GM18909 (cell line): ENCODE measurements at regions not wholly inside any gene's neighbourhood (a gene's known extent, or its start where the extent isn't known, plus 50 kb on each side); places are given as distances from the start of the nearest gene placed in this dataset.
"Not testable (repeated sequence)": the region's sequence is repeated elsewhere in the genome, so short reads cannot be mapped to it uniquely, and the experiment has no call there.

ENCODE experiments used
- ATAC-seq: cut with Tn5 transposase; IDR thresholded peaks from one replicate; pipeline ENCODE4 v1.9.1; 2021; ENCODE audit warnings: mild to moderate bottlenecking; ENCODE audit not compliant: unreplicated experiment, poor library complexity

DNA sequence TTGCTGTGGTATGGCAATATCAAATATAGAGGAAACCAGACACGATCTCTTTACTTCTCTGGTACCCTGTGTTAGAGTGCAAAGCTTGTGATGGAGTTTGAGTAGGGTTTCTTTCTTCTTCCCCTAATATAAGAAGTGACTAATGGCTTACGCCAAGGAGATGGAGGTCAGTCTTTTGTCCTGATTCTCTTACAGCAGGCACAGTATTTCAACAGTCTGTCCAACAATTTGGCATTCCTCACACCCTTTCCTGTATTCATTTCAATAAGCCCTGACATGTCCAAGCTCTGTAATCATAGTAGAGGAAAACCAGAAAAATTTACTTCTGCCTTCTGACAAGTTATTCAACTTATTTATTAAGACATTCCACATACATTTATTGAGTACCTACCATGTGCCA lies 546.2 kb downstream of the TMEM135 start:
- ATAC-seq, result no peak

DNA sequence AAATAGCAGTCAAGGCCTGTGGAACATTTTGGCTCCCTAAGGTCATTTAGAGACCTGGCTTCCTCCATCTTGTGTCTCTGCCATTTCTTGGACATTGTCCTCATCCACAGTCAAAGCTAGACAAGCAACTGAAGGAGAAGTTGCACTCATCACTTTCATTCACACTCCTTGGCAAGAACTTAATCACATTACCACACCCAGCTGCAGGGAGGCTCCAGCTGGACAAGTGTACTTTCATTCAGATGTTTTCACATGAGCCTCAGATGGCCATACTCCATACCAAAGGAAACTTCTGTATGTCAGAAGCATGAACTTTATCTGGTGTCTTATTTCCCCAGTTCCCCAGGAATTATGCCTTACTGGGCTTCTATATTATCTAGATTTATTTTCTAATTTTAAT lies 537.4 kb downstream of the TMEM135 start:
- no peak for ATAC-seq

DNA sequence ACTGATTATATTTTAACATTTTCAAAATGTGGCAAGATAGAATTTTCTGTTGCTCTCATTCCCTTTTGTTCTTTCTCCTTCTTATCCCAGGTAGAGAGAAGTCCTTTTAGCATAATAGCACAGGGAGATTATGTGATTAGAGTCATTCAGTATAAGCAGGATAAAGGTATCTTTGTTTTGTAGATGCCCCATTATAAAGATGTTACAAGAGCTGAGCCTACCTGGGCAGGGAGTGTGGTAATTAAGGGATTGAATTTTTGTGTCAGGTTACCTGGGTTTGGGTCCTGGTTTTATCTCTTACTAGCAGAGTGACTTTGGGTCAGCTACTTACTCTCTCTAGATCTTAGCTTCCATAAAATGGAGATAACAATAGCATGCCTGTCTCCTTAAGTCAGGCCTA lies 536.5 kb downstream of the TMEM135 start:
- ATAC-seq, result no peak

DNA sequence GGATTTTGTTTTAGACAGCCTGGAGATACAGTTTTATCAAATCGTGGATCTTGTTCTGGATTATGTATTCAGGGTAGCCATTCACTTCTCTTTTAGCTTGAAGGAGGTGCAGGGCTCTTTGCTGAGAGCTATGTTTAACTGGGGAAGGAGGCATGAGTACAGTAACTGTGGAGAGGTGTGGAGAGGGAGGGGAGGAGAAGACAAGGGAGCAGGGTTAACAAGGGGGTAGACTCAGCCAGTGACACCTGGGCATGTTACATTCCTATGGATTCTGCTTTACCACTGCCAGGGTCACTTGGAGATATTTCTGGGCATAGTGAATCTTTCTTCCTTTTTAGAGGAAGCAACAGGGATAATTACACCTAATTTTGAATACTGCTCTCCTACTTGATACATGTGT lies 536.0 kb downstream of the TMEM135 start:
- ATAC-seq, result no peak

DNA sequence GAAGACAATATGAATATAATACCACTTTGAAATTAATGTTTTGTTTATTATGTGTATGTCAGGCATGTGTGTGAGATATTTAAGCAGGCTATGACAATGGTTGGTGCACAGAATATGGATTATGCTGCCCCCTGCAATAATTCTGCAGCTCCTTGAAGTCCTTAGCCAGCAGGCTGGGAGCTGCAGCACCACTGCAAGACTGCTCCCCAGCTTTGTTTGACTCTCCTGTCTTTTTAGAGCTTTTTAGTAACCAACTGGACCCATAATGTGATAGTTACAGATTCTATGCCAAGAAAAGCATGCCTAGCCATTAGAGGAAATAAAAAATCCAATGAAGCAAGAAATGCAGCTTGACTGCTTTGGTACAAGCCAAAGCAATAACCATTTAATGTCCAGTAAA lies 535.1 kb downstream of the TMEM135 start:
- ATAC-seq, result no peak

DNA sequence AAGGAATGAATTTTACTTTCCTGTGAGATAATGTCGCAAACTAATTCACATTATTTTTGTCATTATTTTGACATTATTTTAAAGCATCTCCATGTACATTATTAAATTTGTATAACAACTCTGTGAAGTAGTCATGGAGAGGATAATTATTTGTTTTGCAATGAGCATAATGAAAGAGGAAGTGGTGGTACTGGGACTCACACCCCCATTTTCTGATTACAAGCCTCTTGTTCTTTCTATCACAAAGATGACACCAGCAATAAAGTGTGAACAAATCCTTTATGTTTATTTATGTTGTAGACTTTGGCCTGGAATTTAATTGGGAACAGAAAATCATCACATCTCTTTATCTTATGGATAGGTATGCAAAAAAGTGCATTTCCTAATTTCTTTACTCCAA lies 522.6 kb downstream of the TMEM135 start:
- ATAC-seq, result no peak

DNA sequence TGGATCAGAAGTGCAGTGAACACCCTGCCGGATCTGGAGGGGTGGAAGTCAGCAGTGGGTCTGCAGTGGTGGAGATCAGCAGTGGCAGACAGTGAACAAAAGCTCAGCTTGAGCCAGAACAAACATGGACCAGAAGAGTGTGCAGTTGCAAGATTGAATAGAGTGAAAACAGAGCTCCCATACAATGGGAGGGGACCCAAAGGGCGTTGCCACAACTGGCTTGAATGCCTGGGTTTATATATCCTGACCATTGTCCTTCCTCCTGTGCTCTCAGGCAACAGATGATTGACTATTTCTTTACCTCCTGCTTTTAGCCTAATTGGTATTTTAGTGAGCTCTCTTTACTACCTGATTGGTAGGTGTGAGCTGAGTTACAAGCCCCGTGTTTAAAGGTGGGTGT lies 522.1 kb downstream of the TMEM135 start:
- ATAC-seq, result not testable (repeated sequence)

DNA sequence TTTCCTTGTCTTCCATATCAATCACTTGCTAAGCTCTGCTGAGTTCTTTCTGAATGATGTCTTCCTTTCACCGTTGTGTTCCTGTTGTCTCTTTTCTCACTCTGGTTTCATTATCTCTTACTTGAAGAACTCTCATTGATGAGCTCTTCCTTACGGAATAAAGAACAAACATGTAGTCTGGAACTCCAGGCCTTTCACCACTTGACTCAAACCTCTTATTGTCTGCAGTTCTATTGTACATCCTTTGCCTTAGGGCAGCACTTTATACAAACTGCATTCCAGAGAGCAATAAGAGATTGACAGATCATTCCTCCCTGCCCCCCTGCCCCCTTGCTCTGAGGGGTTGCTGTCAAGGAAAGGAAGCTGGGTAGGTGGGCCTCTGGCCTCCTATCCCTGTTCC lies 517.4 kb downstream of the TMEM135 start:
- ATAC-seq, result no peak

DNA sequence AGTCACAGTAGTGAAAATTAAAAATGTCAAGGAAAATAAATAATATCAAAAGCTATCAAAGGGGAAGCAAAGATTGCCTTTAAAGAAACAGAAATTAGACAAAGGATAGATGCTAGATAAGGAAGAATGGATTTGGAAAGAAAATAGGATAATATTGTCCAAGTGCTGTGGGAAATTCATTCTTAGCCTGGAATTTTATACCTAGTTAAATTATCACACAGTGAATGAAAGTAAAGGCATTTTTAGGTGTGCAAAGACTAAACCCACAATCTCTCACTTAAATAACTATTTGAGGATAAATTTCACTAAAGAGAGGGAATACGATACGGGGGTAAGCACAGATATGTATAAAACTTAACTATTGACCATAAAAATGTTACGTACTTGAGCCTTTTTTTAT lies 511.1 kb downstream of the TMEM135 start:
- no peak for ATAC-seq

DNA sequence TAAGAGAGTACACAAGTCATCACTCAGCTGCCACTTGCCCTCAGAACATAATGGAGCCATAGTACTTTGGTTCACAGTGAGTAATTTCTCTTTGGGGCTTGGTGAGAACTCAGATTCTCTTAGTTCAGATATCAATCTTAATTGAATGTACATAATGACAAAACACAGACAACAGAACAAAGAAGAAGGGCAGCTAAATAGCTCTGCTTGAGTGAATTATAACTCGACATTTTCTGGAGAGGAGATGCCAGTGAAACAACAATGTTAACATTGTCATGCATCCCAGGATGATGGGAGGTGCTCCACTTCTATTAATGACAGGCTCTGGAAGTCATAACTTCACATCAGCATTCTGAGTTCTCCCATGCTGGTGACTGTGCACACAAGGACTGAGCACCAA lies 508.1 kb downstream of the TMEM135 start:
- ATAC-seq, result no peak

DNA sequence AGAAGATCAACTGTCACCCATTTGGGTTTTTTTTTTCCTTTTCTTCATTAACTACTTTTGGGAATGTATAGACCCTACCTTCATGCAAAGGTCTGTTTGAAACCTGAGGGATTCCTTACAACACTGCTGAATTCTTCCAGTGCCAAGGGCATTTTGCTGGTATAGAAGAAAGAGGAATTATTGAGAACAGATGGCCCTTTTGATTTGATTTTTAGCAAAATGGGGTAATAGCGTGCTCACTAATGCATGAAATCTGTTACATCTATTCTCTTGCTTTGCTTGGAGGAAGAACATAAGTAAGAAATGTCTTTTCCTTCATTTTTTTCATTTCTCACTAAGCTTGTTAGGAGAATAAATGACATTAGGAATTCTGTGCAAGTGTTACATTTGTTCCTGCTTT lies 501.9 kb downstream of the TMEM135 start:
- no peak for ATAC-seq

DNA sequence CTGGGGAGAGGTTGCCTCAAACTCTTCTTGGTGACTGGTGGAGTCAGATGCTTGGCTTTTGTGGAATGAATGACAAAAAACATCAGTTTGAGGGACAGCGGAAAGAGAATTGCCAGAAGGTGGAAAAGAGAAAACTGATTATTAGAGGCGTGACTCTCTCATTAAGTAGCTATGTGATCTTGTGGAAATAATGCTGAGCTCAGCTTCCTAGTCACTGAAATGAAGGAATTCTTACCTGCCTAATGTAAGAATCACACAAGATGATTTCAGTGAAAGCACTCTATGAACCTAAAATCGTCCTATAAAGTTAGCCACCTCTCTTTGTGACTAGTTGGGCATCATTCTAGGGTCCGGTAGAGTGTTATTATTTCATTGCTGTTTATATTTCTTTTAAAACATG lies 498.8 kb downstream of the TMEM135 start:
- ATAC-seq, result no peak

DNA sequence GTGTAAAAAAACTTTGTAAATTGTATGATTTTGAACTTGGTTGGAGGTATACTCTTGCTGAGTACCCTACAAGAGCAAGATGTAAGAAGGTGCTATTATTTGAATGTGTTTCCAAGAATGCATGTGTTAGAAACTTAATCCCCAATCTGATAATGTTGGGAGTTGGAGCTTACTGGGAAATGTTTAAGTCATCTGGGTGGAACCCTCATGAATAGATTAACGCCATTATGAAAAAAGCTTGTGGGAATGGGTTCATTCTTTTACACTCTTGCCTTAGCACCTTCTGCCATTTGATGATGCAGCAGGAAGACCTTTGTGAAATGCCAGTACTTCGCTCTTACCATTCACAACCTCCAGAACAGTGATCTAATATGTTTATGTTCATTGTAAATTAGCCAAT lies 498.3 kb downstream of the TMEM135 start:
- no peak for ATAC-seq

DNA sequence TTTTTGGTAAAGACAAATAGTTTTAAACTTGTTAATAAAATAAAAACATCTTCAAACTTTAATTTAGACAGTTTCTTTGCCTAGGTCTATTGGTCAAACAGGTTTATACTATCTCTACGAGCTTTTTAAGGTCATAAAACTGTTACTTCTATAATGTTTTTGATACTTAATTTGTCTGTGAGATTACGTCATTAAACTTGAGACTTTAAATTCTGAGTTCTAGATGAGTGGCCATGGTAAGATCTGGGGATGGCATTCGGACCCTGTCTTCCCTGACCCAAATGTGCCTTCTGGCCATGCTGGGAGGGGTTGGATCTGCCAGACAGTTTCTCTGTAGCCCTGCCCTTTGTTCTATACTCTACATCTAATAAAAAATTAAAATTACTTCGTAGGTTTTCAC lies 497.8 kb downstream of the TMEM135 start:
- no peak for ATAC-seq

DNA sequence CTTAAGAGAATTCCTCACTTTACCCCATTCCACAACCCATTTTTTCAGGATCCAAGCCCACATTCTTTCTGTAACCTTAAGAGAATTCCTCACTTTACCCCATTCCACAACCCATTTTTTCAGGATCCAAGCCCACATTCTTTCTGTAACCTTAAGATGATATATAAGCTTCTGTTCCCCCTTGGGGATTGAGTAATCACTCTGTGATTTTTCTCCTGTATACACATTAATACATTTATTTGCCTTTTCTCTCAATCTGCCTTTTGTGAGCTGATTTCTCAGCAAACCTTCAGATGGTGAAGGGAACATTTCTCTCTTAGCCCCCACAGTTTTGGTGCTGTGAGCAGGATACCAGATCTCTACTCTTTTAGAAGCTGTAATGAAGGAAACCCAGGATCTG lies 494.1 kb downstream of the TMEM135 start:
- ATAC-seq, result not testable (repeated sequence)

DNA sequence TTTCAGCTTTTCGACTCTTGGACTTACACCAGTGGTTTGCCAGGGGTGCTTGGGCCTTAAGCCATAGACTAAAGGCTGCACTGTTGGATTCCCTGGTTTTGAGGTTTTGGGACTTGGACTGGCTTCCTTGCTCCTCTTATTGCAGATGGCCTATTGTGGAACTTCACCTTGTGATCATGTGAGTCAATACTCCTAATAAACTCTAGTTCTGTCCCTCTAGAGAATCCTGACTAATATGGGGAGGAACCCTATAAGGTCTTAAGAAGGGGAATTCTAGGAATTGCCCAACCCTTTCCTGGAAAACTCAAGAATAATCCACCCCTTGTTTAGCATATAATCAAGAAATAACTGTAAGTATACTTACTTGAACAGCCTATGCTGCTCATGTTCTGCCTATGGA lies 491.8 kb downstream of the TMEM135 start:
- ATAC-seq, result no peak

DNA sequence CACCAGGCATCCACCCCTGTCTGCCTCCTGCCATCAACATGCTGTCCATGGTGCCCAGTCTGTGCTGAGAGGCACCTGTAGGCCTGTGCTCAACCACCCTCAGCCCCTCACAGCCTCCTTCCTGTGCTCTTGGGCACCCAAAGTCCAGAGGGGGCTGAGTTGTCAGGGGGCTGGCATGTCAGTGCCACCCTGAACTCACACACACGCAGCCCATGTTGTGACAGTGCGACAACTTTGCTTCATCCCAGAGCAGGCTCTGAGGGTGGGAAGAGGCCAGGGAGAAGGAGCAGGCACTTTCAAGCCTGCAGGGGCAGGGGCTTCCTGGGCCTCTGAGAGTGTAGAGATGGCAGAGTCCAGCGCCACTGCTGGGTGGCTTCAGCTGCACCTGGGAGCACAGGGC lies 491.0 kb downstream of the TMEM135 start:
- ATAC-seq, result no peak

DNA sequence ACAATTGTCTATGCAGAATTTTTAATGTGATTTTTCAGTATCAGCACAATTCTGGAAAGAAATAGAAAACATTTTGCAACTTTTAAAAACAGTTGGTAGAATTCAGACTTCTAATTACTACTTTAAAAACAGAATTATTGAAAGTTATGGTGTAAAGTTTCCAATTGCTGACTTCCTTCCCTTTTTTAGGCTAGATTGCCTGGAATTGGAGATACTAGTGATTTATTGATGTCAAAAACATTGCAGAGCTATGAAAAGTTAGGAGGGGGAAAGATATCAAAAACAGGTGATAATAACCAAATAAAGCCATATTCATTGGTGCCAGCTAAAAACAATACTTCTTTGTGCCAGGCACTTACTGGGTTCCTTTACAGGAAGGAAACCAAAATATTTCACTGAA lies 485.5 kb downstream of the TMEM135 start:
- no peak for ATAC-seq

DNA sequence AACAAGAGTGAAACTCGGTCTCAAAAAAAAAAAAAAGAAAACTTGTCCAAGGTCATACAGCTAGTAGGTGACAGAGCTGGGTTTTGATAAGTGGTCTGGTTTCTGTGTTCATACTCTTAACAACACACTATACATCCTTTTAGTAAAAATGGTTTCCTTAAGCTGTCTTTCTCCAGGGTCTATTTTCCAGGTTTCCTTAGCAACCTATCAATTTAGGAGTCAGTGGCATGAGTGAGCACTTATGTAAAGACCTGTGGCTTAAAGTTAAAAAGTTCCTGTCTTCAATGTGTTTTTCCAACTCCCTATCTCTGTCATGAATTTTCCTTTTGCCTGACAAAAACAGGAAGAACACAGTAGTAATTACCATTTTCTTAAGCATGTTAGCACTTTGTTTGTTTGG lies 480.5 kb downstream of the TMEM135 start:
- no peak for ATAC-seq

DNA sequence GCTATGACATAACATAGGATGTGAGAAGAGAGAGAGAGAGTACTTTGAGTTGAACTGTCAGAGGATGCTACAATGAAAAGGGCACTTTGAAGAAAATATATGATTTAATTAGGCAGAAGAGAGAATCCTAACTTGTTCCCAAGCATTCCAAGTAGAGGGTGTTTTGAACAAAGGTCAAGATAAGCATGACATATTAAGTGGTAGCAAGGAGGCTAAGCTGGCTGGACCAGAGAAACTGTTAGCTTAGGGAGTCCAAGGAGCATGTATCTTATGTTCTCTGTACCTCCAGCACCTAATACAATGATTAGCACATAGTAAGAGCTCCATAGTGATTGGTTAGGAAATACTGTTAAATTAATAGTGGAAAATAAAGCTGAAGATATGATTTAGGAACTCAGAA lies 479.6 kb downstream of the TMEM135 start:
- no peak for ATAC-seq

DNA sequence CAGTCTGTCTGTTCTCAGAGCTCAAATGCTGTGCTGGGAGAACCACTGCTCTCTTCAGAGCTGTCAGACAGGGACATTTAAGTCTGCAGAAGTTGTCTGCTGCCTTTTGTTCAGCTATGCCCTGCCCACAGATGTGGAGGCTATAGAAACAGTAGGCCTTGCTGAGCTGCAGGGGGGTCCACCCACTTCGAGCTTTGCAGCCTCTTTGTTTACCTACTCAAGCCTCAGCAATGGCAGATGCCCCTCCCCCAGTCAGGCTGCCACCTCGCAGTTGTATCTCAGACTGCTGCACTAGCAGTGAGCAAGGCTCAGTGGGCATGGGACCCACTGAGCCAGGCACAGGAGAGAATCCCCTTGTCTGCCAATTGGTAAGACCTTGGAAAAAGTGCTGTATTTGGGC lies 470.0 kb downstream of the TMEM135 start:
- ATAC-seq, result not testable (repeated sequence)

DNA sequence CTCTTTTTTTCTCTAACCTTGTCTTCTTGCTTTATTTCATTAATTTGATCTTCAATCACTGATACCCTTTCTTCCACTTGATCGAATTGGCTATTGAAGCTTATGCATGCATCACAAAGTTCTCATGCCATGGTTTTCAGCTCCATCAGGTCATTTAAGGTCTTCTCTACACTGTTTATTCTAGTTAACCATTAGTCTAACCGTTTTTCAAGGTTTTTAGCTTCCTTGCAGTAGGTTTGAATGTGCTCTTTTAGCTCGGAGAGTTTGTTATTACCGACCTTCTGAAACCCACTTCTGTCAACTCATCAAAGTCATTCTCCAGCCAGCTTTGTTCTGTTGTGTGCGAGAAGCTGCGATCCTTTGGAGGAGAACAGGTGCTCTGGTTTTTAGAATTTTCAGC lies 469.2 kb downstream of the TMEM135 start:
- ATAC-seq, result not testable (repeated sequence)

DNA sequence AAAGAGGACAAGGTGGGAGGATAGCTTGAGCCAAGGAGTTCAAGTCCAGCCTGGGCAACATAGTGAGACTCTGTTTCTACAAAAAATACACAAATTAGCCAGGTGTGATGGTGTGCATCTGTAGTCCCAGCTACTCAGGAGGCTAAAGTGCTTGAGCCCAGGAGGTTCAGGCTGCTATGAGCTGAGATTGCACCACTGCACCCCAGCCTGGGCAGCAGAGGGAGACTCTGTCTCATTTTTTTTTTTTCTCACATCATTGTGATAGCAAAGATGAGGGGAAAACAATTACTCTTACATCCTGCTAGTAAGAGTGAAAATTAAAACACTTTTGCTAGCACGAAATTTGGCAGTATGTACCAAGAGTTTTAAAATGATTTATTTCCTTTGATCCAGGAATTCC lies 463.7 kb downstream of the TMEM135 start:
- no peak for ATAC-seq
